ENCODE measurements at regions not wholly inside any gene's neighbourhood (a gene's known extent, or its start where the extent isn't known, plus 50 kb on each side); places are given as distances from the start of the nearest gene placed in this dataset.
"Not testable (repeated sequence)": the region's sequence is repeated elsewhere in the genome, so short reads cannot be mapped to it uniquely, and the experiment has no call there.

- DNase-seq (ENCODE audit: low read depth, low spot score): no peak
These were observed 779.1 kb upstream of the SEMA6D start for GRCh38 chr15:46938169-46938568.

GRCh38 chr15:46941241-46941640, 776.1 kb upstream of the SEMA6D start:
- DNase-seq (ENCODE audit: low read depth, low spot score): no peak

- DNase-seq (ENCODE audit: low read depth, low spot score): no peak
These were observed 770.4 kb upstream of the SEMA6D start for GRCh38 chr15:46946953-46947352.

- no peak for DNase-seq (ENCODE audit: low read depth, low spot score)
These were observed 761.7 kb upstream of the SEMA6D start for GRCh38 chr15:46955576-46955975.

GRCh38 chr15:46956456-46956855, 760.8 kb upstream of the SEMA6D start:
- no peak for DNase-seq (ENCODE audit: low read depth, low spot score)

GRCh38 chr15:46956881-46957280, 760.4 kb upstream of the SEMA6D start:
- no peak for DNase-seq (ENCODE audit: low read depth, low spot score)

GRCh38 chr15:46960581-46960980, 756.7 kb upstream of the SEMA6D start:
- no peak for DNase-seq (ENCODE audit: low read depth, low spot score)

GRCh38 chr15:46961795-46962194, 755.5 kb upstream of the SEMA6D start:
- DNase-seq (ENCODE audit: low read depth, low spot score): peak; percentile 1

GRCh38 chr15:46988055-46988454, 729.2 kb upstream of the SEMA6D start:
- DNase-seq (ENCODE audit: low read depth, low spot score): not testable (repeated sequence)

GRCh38 chr15:46996359-46996758, 720.9 kb upstream of the SEMA6D start:
- peak; percentile 16 for DNase-seq (ENCODE audit: low read depth, low spot score)

GRCh38 chr15:46997501-46997900, 719.8 kb upstream of the SEMA6D start:
- no peak for DNase-seq (ENCODE audit: low read depth, low spot score)

- DNase-seq (ENCODE audit: low read depth, low spot score): peak; percentile 14
These were observed 713.7 kb upstream of the SEMA6D start for GRCh38 chr15:47003568-47003967.

- DNase-seq (ENCODE audit: low read depth, low spot score): no peak
These were observed 703.9 kb upstream of the SEMA6D start for GRCh38 chr15:47013446-47013845.

GRCh38 chr15:47027322-47027946, 689.9 kb upstream of the SEMA6D start:
- DNase-seq (ENCODE audit: low read depth, low spot score): no peak

GRCh38 chr15:47035475-47036406, 681.6 kb upstream of the SEMA6D start:
- no peak for DNase-seq (ENCODE audit: low read depth, low spot score)

GRCh38 chr15:47037003-47037402, 680.3 kb upstream of the SEMA6D start:
- no peak for DNase-seq (ENCODE audit: low read depth, low spot score)

GRCh38 chr15:47039225-47039624, 678.1 kb upstream of the SEMA6D start:
- no peak for DNase-seq (ENCODE audit: low read depth, low spot score)

- DNase-seq (ENCODE audit: low read depth, low spot score): peak; percentile 1
These were observed 676.0 kb upstream of the SEMA6D start for GRCh38 chr15:47041301-47041700.

- not testable (repeated sequence) for DNase-seq (ENCODE audit: low read depth, low spot score)
These were observed 669.3 kb upstream of the SEMA6D start for GRCh38 chr15:47047981-47048380.

- DNase-seq (ENCODE audit: low read depth, low spot score): no peak
These were observed 650.9 kb upstream of the SEMA6D start for GRCh38 chr15:47066392-47066791.

GRCh38 chr15:47077846-47078245, 639.5 kb upstream of the SEMA6D start:
- not testable (repeated sequence) for DNase-seq (ENCODE audit: low read depth, low spot score)

GRCh38 chr15:47095833-47096232, 621.5 kb upstream of the SEMA6D start:
- DNase-seq (ENCODE audit: low read depth, low spot score): no peak

GRCh38 chr15:47098526-47098925, 618.8 kb upstream of the SEMA6D start:
- DNase-seq (ENCODE audit: low read depth, low spot score): not testable (repeated sequence)

Measured in ELF-1 (cell line).